ENCODE measurements at regions not wholly inside any gene's neighbourhood (a gene's known extent, or its start where the extent isn't known, plus 50 kb on each side); places are given as distances from the start of the nearest gene placed in this dataset.

DNA sequence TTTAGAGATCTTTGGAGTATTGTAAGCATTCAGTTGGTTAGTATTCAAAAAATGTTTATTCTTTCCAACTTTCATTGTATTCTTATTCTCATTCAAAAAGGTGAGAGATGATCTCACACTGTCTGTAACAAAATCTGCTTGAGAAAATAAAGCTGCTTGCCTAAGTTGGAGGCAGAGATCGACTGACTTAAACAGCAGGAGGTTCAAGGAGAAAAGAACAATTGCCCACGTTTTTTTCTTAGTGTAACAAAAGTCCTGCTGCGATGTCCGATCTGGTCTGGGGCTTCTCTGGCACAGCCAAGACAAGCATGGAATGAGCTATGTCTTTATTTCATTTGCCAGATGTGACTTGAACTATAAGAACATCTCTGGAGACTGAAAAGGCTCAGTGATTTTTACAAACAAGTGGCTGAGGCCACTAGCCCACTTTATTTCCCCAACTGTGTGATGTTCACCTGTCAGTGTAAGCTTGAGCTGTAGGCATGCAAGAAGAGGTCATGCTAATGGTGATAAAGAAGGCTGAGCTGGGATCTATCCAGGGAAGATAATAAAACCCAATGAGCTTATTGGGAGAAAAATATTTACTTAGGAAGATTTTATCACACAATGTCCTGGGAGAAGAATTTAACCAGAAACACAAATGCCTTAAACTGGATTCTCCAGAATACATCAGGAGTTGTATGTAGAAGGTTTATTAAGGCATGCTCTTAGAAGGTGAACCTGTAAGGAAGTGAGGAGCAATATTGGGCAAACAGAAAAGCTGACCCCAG lies 580.1 kb upstream of the BTBD3 start:
- Mint-ChIP-seq H3K27me3 (no peaks in the 10 kb centered on the region), H3K4me3 (no peak overlapping the region)
- no peak for ATAC-seq

DNA sequence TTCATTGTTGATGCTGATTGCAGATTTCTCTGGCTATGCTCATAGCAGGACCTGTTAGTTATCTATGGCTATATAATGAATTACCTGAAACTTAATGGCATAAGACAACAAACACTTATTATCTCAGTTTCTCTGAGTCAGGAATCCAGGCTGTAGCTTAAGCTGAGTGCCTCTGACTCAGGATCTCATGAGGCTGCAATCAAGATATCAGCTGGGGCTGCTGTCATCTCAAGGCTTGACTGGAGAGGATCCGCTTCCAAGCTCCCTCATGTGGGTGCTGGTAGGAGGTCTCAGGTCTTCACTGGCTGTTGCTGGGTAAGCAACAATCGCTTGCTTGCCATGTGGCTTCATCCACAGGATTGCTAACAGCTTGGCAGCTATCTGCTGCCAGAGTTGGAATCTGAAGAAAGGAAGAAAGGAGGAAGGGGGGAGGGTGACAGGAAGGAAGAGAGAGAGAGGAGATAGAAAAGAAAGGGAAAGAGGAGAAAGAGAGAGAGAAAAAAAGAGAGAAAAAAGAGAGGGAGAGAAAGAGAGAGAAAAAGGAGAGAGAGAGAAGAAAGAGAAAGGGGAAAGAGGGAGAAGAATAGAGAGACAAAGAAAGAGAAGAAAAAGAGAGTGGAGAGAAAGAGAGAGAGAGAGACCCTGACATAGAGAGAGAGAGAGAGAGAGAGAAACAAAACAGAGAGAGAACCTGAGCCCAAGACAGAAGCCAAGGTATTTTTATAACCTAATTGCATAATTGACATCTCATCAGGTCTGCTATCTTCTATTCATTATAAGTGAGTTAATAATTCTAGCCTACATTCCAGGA lies 579.0 kb upstream of the BTBD3 start:
- ATAC-seq = no peak
- Mint-ChIP-seq H3K9me3 (peaks cover 10 to 18% of the 10 kb centered on the region in 2 donors), H3K27me3 (no peaks in the 10 kb centered on the region), H3K27ac (no peak overlapping the region), H3K4me1 (no peaks in the 10 kb centered on the region), H3K4me3 (no peak overlapping the region)
- DNase-seq = no peak

More for the DNA sequence above, 580.1 kb upstream of the BTBD3 start:
- no peak for DNase-seq
- H3K4me1 Mint-ChIP-seq = no peaks in the 10 kb centered on the region
- H3K9me3 Mint-ChIP-seq = peaks cover 6 to 15% of the 10 kb centered on the region in 2 donors
- no peak overlapping the region for H3K27ac Mint-ChIP-seq

DNA sequence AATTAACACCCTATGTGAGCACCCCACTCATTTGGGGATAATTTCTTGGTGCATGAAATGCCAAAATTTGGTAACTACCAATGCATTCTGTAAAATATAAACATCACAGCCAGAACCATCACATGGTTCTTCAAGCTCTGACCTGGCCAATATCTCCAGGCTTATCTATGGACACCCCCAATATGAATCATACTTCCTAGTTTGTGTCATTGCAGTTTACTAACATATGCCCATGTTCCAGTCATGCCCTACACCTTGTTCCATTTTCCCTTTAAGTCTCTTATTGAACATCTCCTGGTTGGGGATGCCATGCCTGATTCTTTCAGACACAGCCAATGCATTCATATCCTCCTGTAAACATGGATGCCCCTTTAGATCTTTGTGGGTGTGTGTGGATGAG lies 572.8 kb upstream of the BTBD3 start:
- Mint-ChIP-seq H3K4me3 (no peak overlapping the region), H3K9me3 (peaks cover 10 to 18% of the 10 kb centered on the region in 2 donors), H3K4me1 (no peaks in the 10 kb centered on the region), H3K27me3 (no peaks in the 10 kb centered on the region), H3K27ac (no peak overlapping the region)
- ATAC-seq (no peak), DNase-seq (no peak)

GRCh38 chr20:11347738-11348137 lies 570.0 kb upstream of the BTBD3 start:
- H3K27ac Mint-ChIP-seq = no peak overlapping the region
- DNase-seq = no peak
- H3K9me3 Mint-ChIP-seq = peaks cover 7 to 9% of the 10 kb centered on the region in 2 donors
- ATAC-seq = no peak
- H3K4me3 Mint-ChIP-seq = no peak overlapping the region
- H3K4me1 Mint-ChIP-seq = no peaks in the 10 kb centered on the region
- H3K27me3 Mint-ChIP-seq = no peaks in the 10 kb centered on the region

GRCh38 chr20:11350126-11351005 lies 567.3 kb upstream of the BTBD3 start:
- Mint-ChIP-seq H3K4me1 (no peaks in the 10 kb centered on the region), H3K27me3 (no peaks in the 10 kb centered on the region), H3K9me3 (peaks cover 6 to 8% of the 10 kb centered on the region in 2 donors), H3K4me3 (no peak overlapping the region), H3K27ac (peak overlapping the region in 1 of 2 donors; percentile 21)
- ATAC-seq (no peak), DNase-seq (no peak)

DNA sequence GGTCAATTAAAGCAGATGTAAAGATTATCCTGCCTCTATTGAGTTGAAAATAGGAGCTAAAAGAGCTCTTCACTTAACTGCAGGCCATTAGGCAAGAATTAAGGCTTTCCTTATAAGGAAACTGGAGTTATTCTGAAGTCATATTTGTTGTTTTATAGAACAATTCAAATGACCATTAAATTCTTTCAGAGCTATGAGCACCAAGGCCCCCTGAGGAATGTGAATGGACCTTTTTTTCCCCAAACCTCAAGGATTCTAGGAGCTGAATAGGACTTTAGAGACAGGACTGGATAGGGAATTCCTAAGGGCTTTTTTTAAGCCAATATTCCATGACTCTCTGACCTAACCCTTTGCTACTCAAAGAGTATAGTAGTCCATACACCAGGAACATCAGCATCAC lies 565.7 kb upstream of the BTBD3 start:
- Mint-ChIP-seq H3K27me3 (no peaks in the 10 kb centered on the region), H3K27ac (no peak overlapping the region), H3K4me1 (no peaks in the 10 kb centered on the region), H3K4me3 (no peak overlapping the region), H3K9me3 (peaks cover 6 to 8% of the 10 kb centered on the region in 2 donors)
- ATAC-seq (no peak), DNase-seq (no peak)

DNA sequence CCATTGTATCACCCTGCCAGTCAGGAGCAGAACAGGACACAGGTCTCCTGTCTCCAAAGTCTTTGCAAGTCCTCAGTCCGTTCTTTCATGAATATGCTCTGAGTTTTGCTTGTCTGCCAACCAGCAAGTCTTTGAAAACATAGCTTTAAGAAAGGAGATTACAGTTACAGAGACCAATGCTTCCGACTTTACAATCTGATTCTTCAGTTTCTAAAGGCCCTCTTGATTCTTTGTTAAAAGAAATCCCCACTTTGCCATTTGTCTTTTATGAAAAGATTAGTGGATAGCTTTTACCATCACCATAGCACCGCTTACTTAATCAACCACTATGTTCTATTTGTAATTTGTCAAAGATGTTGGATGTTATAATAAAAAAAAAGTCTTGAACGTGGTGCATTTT lies 562.8 kb upstream of the BTBD3 start:
- no peaks in the 10 kb centered on the region for H3K4me1 Mint-ChIP-seq
- no peak for DNase-seq
- no peak for ATAC-seq
- no peak overlapping the region for H3K27ac Mint-ChIP-seq
- no peak overlapping the region for H3K4me3 Mint-ChIP-seq
- peaks cover 6 to 8% of the 10 kb centered on the region in 2 donors for H3K9me3 Mint-ChIP-seq
- H3K27me3 Mint-ChIP-seq = no peaks in the 10 kb centered on the region

- Mint-ChIP-seq H3K27me3 (no peaks in the 10 kb centered on the region), H3K27ac (no peak overlapping the region), H3K9me3 (peaks cover 6 to 8% of the 10 kb centered on the region in 2 donors), H3K4me3 (no peak overlapping the region), H3K4me1 (no peaks in the 10 kb centered on the region)
- no peak for DNase-seq
- no peak for ATAC-seq
Observed at GRCh38 chr20:11355345-11355744, 562.3 kb upstream of the BTBD3 start.

DNA sequence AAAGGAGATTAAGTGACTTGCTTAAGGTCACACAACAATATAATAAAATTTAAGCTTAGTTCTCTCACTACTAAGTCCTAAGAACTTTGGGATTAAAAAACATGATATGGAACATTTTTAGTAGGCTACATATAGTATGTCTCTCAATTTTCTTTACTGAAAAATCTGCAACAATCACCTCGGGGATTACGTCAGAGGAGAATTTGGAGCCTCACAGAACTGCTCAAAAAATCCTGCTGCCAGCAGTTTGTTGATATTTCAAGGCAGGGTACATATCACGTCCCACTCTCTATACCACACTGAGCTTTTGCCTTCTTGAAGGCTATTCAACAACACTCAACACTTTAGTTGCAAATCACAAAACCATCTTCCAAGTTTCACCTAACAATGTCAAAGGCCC lies 561.6 kb upstream of the BTBD3 start:
- Mint-ChIP-seq H3K9me3 (peaks cover 5 to 7% of the 10 kb centered on the region in 2 donors), H3K4me3 (no peak overlapping the region), H3K4me1 (no peaks in the 10 kb centered on the region), H3K27ac (no peak overlapping the region), H3K27me3 (no peaks in the 10 kb centered on the region)
- ATAC-seq (no peak), DNase-seq (no peak)

DNA sequence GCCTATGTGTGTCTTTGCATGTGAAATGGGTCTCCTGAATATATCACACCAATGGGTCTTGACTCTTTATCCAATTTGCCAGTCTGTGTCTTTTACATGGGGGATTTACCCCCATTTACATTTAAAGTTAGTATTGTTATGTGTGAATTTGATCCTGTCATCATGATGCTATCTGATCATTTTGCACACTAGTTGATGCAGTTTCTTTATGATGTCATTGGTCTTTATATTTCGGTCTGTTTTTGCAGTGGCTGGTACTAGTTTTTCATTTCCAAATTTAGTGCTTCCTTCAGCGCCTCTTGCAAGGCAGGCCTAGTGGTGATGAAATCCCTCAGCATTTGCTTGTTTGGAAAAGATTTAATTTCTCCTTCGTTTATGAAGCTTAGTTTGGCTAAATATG lies 555.2 kb upstream of the BTBD3 start:
- H3K4me1 Mint-ChIP-seq = no peaks in the 10 kb centered on the region
- H3K4me3 Mint-ChIP-seq = no peak overlapping the region
- DNase-seq (no peak), ATAC-seq (no peak)
- H3K27me3 Mint-ChIP-seq = no peaks in the 10 kb centered on the region
- H3K9me3 Mint-ChIP-seq = peaks cover 19 to 20% of the 10 kb centered on the region in 2 donors
- H3K27ac Mint-ChIP-seq = no peak overlapping the region

- Mint-ChIP-seq H3K27ac (no peak overlapping the region), H3K4me3 (no peak overlapping the region), H3K27me3 (no peaks in the 10 kb centered on the region), H3K4me1 (no peaks in the 10 kb centered on the region), H3K9me3 (peaks cover 19 to 20% of the 10 kb centered on the region in 2 donors)
- ATAC-seq = no peak
- DNase-seq = no peak
Observed at GRCh38 chr20:11364736-11365135, 553.0 kb upstream of the BTBD3 start.

DNA sequence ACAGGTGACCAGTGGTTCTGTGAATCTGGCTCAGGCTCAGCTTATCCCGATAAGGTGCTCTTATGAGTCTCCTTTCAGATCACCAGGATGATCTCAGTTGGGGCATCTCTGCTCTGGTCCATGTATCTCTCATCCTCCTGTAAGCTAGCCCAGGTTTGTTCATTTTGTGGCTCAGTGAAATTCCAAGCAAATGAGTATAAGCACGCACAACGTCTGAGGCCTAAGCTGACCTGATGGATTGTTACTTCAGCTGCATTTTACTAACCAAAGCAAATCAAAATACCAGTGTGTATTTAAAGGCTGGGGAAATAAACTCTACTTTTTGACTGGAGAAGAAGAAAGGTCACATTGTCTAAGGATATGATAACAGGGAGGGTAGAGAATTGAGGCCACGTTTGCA lies 551.0 kb upstream of the BTBD3 start:
- no peak overlapping the region for H3K4me3 Mint-ChIP-seq
- H3K27me3 Mint-ChIP-seq = no peaks in the 10 kb centered on the region
- H3K4me1 Mint-ChIP-seq = no peaks in the 10 kb centered on the region
- no peak overlapping the region for H3K27ac Mint-ChIP-seq
- ATAC-seq (no peak), DNase-seq (no peak)
- peaks cover 14 to 15% of the 10 kb centered on the region in 2 donors for H3K9me3 Mint-ChIP-seq

GRCh38 chr20:11368499-11368898 lies 549.2 kb upstream of the BTBD3 start:
- Mint-ChIP-seq H3K9me3 (peaks cover under 1 to 8% of the 10 kb centered on the region in 2 donors), H3K4me1 (no peaks in the 10 kb centered on the region), H3K27me3 (no peaks in the 10 kb centered on the region), H3K27ac (no peak overlapping the region), H3K4me3 (no peak overlapping the region)
- ATAC-seq = no peak
- DNase-seq = no peak

DNA sequence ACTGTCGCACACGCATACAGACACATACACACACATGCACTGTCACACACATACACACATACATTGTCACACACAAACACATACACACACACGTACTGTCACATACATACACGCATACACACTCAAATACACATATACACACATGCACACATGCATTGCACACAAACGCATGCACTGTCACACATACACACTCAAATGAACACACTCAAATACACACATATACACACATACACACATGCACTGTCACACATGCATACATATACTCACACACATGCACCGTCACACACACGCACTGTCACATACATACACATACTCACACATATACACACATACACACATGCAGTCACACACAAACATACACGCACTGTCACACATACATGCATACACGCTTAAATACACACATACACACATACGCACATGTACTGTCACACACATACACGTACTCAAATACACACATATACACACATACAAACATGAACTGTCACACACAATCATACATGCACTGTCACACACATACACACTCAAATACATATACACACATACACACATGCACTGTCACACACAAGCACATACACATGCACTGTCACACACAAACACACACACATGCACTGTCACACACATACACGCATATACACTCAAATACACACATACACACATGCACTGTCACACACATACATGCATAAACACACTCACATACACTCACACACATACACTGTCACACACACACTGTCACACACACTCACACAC lies 548.6 kb upstream of the BTBD3 start:
- ATAC-seq (no peak), DNase-seq (no peak)
- Mint-ChIP-seq H3K27ac (no peak overlapping the region), H3K4me1 (no peaks in the 10 kb centered on the region), H3K27me3 (no peaks in the 10 kb centered on the region), H3K4me3 (no peak overlapping the region), H3K9me3 (peaks cover 0 to 2% of the 10 kb centered on the region in 2 donors)

- Mint-ChIP-seq H3K4me3 (no peak overlapping the region), H3K27ac (no peak overlapping the region), H3K9me3 (no peaks in the 10 kb centered on the region), H3K4me1 (no peaks in the 10 kb centered on the region), H3K27me3 (no peaks in the 10 kb centered on the region)
- DNase-seq (no peak), ATAC-seq (no peak)
Observed at GRCh38 chr20:11371831-11372230, 545.9 kb upstream of the BTBD3 start.

All from stimulated activated naive CD8-positive, alpha-beta T cell treated with anti-CD3 and anti-CD28 coated beads, Interleukin-15, amount 100 ng/mL, for 72 hours (primary cell).